ENCODE measurements at regions not wholly inside any gene's neighbourhood (a gene's known extent, or its start where the extent isn't known, plus 50 kb on each side); places are given as distances from the start of the nearest gene placed in this dataset.
"Not testable (repeated sequence)": the region's sequence is repeated elsewhere in the genome, so short reads cannot be mapped to it uniquely, and the experiment has no call there.

GRCh38 chr3:40949347-40949746, 250.0 kb upstream of the CTNNB1 start:
- ATAC-seq, DNase-seq: not testable (repeated sequence)

GRCh38 chr3:40951636-40952035, 247.7 kb upstream of the CTNNB1 start:
- ATAC-seq (no peak), DNase-seq (no peak)

GRCh38 chr3:40961104-40961857, 238.0 kb upstream of the CTNNB1 start:
- DNase-seq (no peak), ATAC-seq (peak; percentile 79)

GRCh38 chr3:40962721-40963120, 236.6 kb upstream of the CTNNB1 start:
- ATAC-seq: no peak
- DNase-seq: no peak

- DNase-seq (no peak), ATAC-seq (no peak)
Observed at GRCh38 chr3:40968666-40969065, 230.6 kb upstream of the CTNNB1 start.

GRCh38 chr3:40969341-40969740, 230.0 kb upstream of the CTNNB1 start:
- DNase-seq: no peak
- ATAC-seq: no peak

GRCh38 chr3:40969756-40970466, 229.4 kb upstream of the CTNNB1 start:
- ATAC-seq: no peak
- DNase-seq: no peak

GRCh38 chr3:40971191-40972168, 227.8 kb upstream of the CTNNB1 start:
- ATAC-seq (peak; percentile 90), DNase-seq (peak; percentile 55)

- ATAC-seq: no peak
- no peak for DNase-seq
Observed at GRCh38 chr3:40972350-40972749, 227.0 kb upstream of the CTNNB1 start.

GRCh38 chr3:40973141-40973540, 226.2 kb upstream of the CTNNB1 start:
- no peak for DNase-seq
- ATAC-seq: no peak

GRCh38 chr3:40975711-40976121, 223.6 kb upstream of the CTNNB1 start:
- ATAC-seq: no peak

GRCh38 chr3:40976241-40976640, 223.1 kb upstream of the CTNNB1 start:
- DNase-seq: no peak
- no peak for ATAC-seq

More at GRCh38 chr3:40975711-40976121, 223.6 kb upstream of the CTNNB1 start:
- DNase-seq: no peak

GRCh38 chr3:40978442-40978841, 220.9 kb upstream of the CTNNB1 start:
- no peak for DNase-seq
- ATAC-seq: no peak

- DNase-seq: no peak
- no peak for ATAC-seq
Observed at GRCh38 chr3:40979962-40980361, 219.3 kb upstream of the CTNNB1 start.

- peak; percentile 85 for ATAC-seq
- DNase-seq: peak; percentile 30
Observed at GRCh38 chr3:40980467-40980866, 218.8 kb upstream of the CTNNB1 start.

GRCh38 chr3:40985195-40985594, 214.1 kb upstream of the CTNNB1 start:
- no peak for ATAC-seq
- no peak for DNase-seq

GRCh38 chr3:40988468-40988867, 210.8 kb upstream of the CTNNB1 start:
- DNase-seq (no peak), ATAC-seq (no peak)

- DNase-seq: no peak
- no peak for ATAC-seq
Observed at GRCh38 chr3:40989141-40990061, 209.9 kb upstream of the CTNNB1 start.

- DNase-seq (no peak), ATAC-seq (no peak)
Observed at GRCh38 chr3:40990062-40990456, 209.2 kb upstream of the CTNNB1 start.

GRCh38 chr3:40992023-40992422, 207.3 kb upstream of the CTNNB1 start:
- ATAC-seq (no peak), DNase-seq (no peak)

- ATAC-seq: no peak
- DNase-seq: no peak
Observed at GRCh38 chr3:40994611-40995010, 204.7 kb upstream of the CTNNB1 start.

All from stimulated activated naive CD8-positive, alpha-beta T cell treated with anti-CD3 and anti-CD28 coated beads, Interleukin-15, Interleukin-2, amounts not matched to agents 100 U/mL and 50 U/mL, for 24 hours (primary cell).